HEK293 (cell line): ENCODE measurements at regions not wholly inside any gene's neighbourhood (a gene's known extent, or its start where the extent isn't known, plus 50 kb on each side); places are given as distances from the start of the nearest gene placed in this dataset.

Experiments used
- CTCF ChIP-seq: fragments of 450-650 bp; formaldehyde crosslinking; IDR thresholded peaks from 2 replicates; pipeline ENCODE4 v1.5.1; 2016; ENCODE audit warnings: missing biosample characterization, missing genetic modification characterization
- HOXD13 ChIP-seq: sonication (generic); formaldehyde crosslinking; IDR thresholded peaks from 2 replicates; pipeline ENCODE4 v1.8.0; 2022; ENCODE audit warnings: missing genetic modification reagents, borderline replicate concordance
- KLF9 ChIP-seq: fragments of 450-650 bp; formaldehyde crosslinking; IDR thresholded peaks from 2 replicates; pipeline ENCODE4 v1.5.1; 2016; ENCODE audit warnings: missing biosample characterization, missing genetic modification characterization, low read depth
- MZF1 ChIP-seq: fragments of 450-650 bp; formaldehyde crosslinking; IDR thresholded peaks from 2 replicates; pipeline ENCODE4 v1.5.1; 2017; ENCODE audit warnings: missing biosample characterization, missing genetic modification characterization, borderline replicate concordance
- REST ChIP-seq: fragments of 450-650 bp; formaldehyde crosslinking; IDR thresholded peaks from 2 replicates; pipeline ENCODE4 v1.5.1; 2016; ENCODE audit warnings: missing biosample characterization, missing genetic modification characterization
- TCF7L2 ChIP-seq: IDR thresholded peaks from 2 replicates; pipeline ENCODE4 v1.6.1; 2011; ENCODE audit warnings: low read depth, mild to moderate bottlenecking, inconsistent platforms, low read length, moderate library complexity, borderline replicate concordance
- ZFP3 ChIP-seq: fragments of 450-650 bp; formaldehyde crosslinking; IDR thresholded peaks from 2 replicates; pipeline ENCODE4 v1.5.1; 2016; ENCODE audit warnings: low read depth, missing biosample characterization, missing genetic modification characterization
- ZNF704 ChIP-seq: fragments of 450-650 bp; formaldehyde crosslinking; IDR thresholded peaks from 2 replicates; pipeline ENCODE4 v1.5.1; 2016; ENCODE audit warnings: missing biosample characterization, missing genetic modification characterization
- ZNF777 ChIP-seq: fragments of 450-650 bp; formaldehyde crosslinking; IDR thresholded peaks from 2 replicates; pipeline ENCODE4 v1.5.1; 2017; ENCODE audit warnings: missing biosample characterization, missing genetic modification characterization, borderline replicate concordance

GRCh38 chr2:154614906-154615305 lies 83.6 kb upstream of the KCNJ3 start:
- TF ChIP-seq CTCF (no peak), ZFP3 (tag by site-specific recombination) (no peak), KLF9 (tag by site-specific recombination) (no peak), REST (tag by site-specific recombination) (no peak), ZNF704 (tag by site-specific recombination) (no peak), TCF7L2 (no peak), HOXD13 (CRISPR knock-in tag) (no peak), MZF1 (no peak), ZNF777 (tag by site-specific recombination) (no peak)
